ENCODE measurements at regions not wholly inside any gene's neighbourhood (a gene's known extent, or its start where the extent isn't known, plus 50 kb on each side); places are given as distances from the start of the nearest gene placed in this dataset.

DNA sequence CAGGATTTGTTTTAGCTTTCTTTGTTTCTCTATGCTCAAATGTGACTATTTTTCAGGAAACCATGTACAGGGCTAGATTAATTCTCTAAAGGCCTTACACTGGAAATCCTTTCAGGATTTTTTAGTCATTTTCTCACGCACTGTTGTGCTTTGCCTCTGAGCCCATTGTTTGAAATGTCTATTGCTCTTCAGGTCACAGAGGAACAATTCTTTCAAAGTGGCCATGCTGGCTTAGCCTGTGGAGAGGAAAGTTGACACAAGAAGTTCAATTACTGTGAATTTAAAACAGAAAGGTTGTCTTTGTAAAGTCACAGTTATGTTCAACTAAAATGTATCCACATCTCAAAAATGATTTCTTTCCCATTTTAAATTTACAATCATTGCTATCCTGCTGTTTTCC, 1071.7 kb upstream of the POT1 start:
- WGBS (ENCODE audit: insufficient coverage), result no CpG with 5 or more reads among the region's 1 CpG
- no peak overlapping the region for H3K9ac ChIP-seq (ENCODE audit: insufficient read depth, low read length, poor library complexity, severe bottlenecking)
- Mint-ChIP-seq H3K4me3 (no peak overlapping the region), H3K27me3 (ENCODE audit: low read depth in 3 of 3) (no peaks in the 10 kb centered on the region), H3K9me3 (peaks cover 0 to 17% (median 5%) of the 10 kb centered on the region in 7 donors), H3K4me1 (no peaks in the 10 kb centered on the region), H3K27ac (no peak overlapping the region), H3K36me3 (no peaks in the 10 kb centered on the region)
- H2AFZ ChIP-seq (ENCODE audit: insufficient read depth, low read depth, low read length, poor library complexity, severe bottlenecking), result no peak overlapping the region
- no peaks in the 10 kb centered on the region for H3K36me3 ChIP-seq (replicated peaks in 1 of 2; ENCODE audit: control insufficient read depth in 1 of 2, insufficient read depth in 2 of 2, low read length in 2 of 2)
- TF ChIP-seq, protein P1, sequence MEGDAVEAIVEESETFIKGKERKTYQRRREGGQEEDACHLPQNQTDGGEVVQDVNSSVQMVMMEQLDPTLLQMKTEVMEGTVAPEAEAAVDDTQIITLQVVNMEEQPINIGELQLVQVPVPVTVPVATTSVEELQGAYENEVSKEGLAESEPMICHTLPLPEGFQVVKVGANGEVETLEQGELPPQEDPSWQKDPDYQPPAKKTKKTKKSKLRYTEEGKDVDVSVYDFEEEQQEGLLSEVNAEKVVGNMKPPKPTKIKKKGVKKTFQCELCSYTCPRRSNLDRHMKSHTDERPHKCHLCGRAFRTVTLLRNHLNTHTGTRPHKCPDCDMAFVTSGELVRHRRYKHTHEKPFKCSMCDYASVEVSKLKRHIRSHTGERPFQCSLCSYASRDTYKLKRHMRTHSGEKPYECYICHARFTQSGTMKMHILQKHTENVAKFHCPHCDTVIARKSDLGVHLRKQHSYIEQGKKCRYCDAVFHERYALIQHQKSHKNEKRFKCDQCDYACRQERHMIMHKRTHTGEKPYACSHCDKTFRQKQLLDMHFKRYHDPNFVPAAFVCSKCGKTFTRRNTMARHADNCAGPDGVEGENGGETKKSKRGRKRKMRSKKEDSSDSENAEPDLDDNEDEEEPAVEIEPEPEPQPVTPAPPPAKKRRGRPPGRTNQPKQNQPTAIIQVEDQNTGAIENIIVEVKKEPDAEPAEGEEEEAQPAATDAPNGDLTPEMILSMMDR (IDR thresholded peaks at IDR 0.05), result no peak
- no peaks in the 10 kb centered on the region for H3K79me2 ChIP-seq (ENCODE audit: insufficient read depth, low read length)
- H3K4me2 ChIP-seq (replicated peaks; ENCODE audit: extremely low read depth, low read length, poor library complexity, severe bottlenecking), result no peak overlapping the region
- H3K4me3 ChIP-seq (replicated peaks in 1 of 3; ENCODE audit: low read depth in 2 of 3, low read length in 3 of 3), result no peak overlapping the region
- peaks cover 7 to 17% of the 10 kb centered on the region in 2 donors for H3K9me3 ChIP-seq (replicated peaks in 1 of 2; ENCODE audit: control insufficient read depth in 1 of 2, insufficient read depth in 1 of 2, low read length in 2 of 2)
- no peaks in the 10 kb centered on the region for H4K20me1 ChIP-seq (ENCODE audit: insufficient read depth, low read length)
- DNase-seq, result no peak
- H3K4me1 ChIP-seq (ENCODE audit: control insufficient read depth in 1 of 2, insufficient read depth in 2 of 2, low read length in 2 of 2), result no peaks in the 10 kb centered on the region
- intact Hi-C loops (cut with micrococcal nuclease), result no loop called here
- no peaks in the 10 kb centered on the region for H3K27me3 ChIP-seq (ENCODE audit: control insufficient read depth in 2 of 2, insufficient read depth in 2 of 2, low read length in 2 of 2)
- H3K27ac ChIP-seq (ENCODE audit: low read depth in 1 of 2, low read length in 2 of 2), result no peak overlapping the region

DNA sequence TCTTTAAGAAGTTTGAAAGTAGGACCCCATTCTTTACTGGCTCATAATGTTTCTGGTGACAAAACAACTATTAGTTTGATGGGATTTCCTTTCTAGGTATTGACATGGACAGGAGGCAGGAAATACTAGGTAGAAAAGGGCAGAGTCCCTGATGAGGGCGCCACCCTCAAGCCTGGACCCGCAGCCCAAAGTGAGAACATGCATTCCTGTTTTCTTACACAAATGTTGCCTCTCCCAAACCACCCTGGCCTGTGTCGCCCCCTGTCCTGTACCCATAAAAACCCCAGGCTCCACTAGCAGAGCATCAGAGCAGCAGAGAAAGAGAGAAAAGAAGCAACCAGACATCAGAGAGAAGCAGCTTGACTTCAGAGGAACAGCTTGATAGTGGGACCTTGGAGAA, 1055.2 kb upstream of the POT1 start:
- no peaks in the 10 kb centered on the region for H3K27me3 ChIP-seq (ENCODE audit: control insufficient read depth in 2 of 2, insufficient read depth in 2 of 2, low read length in 2 of 2)
- peaks cover 4 to 8% of the 10 kb centered on the region in 2 donors for H3K9me3 ChIP-seq (replicated peaks in 1 of 2; ENCODE audit: control insufficient read depth in 1 of 2, insufficient read depth in 1 of 2, low read length in 2 of 2)
- H3K27ac Mint-ChIP-seq, result no peak overlapping the region
- intact Hi-C loops (cut with micrococcal nuclease), result no loop called here
- H3K4me2 ChIP-seq (replicated peaks; ENCODE audit: extremely low read depth, low read length, poor library complexity, severe bottlenecking), result no peak overlapping the region
- no peak overlapping the region for H3K9ac ChIP-seq (ENCODE audit: insufficient read depth, low read length, poor library complexity, severe bottlenecking)
- H2AFZ ChIP-seq (ENCODE audit: insufficient read depth, low read depth, low read length, poor library complexity, severe bottlenecking), result no peak overlapping the region
- H3K27me3 Mint-ChIP-seq (ENCODE audit: low read depth in 3 of 3), result no peaks in the 10 kb centered on the region
- no peaks in the 10 kb centered on the region for H3K79me2 ChIP-seq (ENCODE audit: insufficient read depth, low read length)
- H4K20me1 ChIP-seq (ENCODE audit: insufficient read depth, low read length), result no peaks in the 10 kb centered on the region
- H3K4me1 Mint-ChIP-seq, result no peaks in the 10 kb centered on the region
- no CpG with 5 or more reads among the region's 3 CpGs for WGBS (ENCODE audit: insufficient coverage)
- H3K27ac ChIP-seq (ENCODE audit: low read depth in 1 of 2, low read length in 2 of 2), result no peak overlapping the region
- no peaks in the 10 kb centered on the region for H3K36me3 Mint-ChIP-seq
- H3K9me3 Mint-ChIP-seq, result peaks cover 2 to 8% (median 5%) of the 10 kb centered on the region in 7 donors
- no peaks in the 10 kb centered on the region for H3K4me1 ChIP-seq (ENCODE audit: control insufficient read depth in 1 of 2, insufficient read depth in 2 of 2, low read length in 2 of 2)
- H3K36me3 ChIP-seq (replicated peaks in 1 of 2; ENCODE audit: control insufficient read depth in 1 of 2, insufficient read depth in 2 of 2, low read length in 2 of 2), result no peaks in the 10 kb centered on the region
- no peak overlapping the region for H3K4me3 Mint-ChIP-seq
- H3K4me3 ChIP-seq (replicated peaks in 1 of 3; ENCODE audit: low read depth in 2 of 3, low read length in 3 of 3), result no peak overlapping the region
- no peak for DNase-seq
- TF ChIP-seq, protein P1 (IDR thresholded peaks at IDR 0.05), result no peak

Measured in CD14-positive monocyte (primary cell).